AG09309 (cell line): ENCODE measurements at regions not wholly inside any gene's neighbourhood (a gene's known extent, or its start where the extent isn't known, plus 50 kb on each side); places are given as distances from the start of the nearest gene placed in this dataset.
"Not testable (repeated sequence)": the region's sequence is repeated elsewhere in the genome, so short reads cannot be mapped to it uniquely, and the experiment has no call there.

Experiments used
- DNase-seq: peaks from one replicate; pipeline ENCODE4 v3.0.0-alpha.2; 2010; ENCODE audit warnings: low read depth
- H3K4me3 ChIP-seq: 2 replicates; pipeline ENCODE4 v1.5.1; 2011; ENCODE audit warnings: mild to moderate bottlenecking, low read depth, low read length, moderate library complexity; ENCODE audit not compliant: control insufficient read depth
- TF ChIP-seq, protein P1 (sequence below): IDR thresholded peaks from 2 replicates; pipeline ENCODE4 v1.5.1; 2011; ENCODE audit warnings: mild to moderate bottlenecking, low read depth, low read length, inconsistent platforms; ENCODE audit not compliant: insufficient read depth, control insufficient read depth; ENCODE audit errors: missing control alignments

DNA sequence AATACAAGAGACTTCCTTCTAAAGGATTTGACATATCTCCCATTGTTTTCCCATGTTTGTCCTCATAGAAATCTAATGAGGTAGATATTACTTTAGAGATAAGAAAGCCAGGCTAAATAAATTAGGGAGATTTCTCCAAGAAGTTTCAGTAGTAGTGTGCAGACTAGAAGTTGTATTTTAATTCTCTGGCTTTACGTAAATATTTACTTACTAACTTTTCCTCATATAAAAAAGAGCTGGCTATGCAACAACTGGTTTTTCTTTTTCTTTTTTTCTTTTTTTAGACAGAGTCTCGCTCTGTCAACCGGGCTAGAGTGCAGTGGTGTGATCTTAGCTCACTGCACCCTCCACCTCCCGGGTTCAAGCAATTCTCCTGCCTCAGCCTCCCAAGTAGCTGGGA, 60.6 kb upstream of the ACYP2 start:
- DNase-seq, result no peak
- H3K4me3 ChIP-seq, result no peak overlapping the region
- TF ChIP-seq, protein P1, sequence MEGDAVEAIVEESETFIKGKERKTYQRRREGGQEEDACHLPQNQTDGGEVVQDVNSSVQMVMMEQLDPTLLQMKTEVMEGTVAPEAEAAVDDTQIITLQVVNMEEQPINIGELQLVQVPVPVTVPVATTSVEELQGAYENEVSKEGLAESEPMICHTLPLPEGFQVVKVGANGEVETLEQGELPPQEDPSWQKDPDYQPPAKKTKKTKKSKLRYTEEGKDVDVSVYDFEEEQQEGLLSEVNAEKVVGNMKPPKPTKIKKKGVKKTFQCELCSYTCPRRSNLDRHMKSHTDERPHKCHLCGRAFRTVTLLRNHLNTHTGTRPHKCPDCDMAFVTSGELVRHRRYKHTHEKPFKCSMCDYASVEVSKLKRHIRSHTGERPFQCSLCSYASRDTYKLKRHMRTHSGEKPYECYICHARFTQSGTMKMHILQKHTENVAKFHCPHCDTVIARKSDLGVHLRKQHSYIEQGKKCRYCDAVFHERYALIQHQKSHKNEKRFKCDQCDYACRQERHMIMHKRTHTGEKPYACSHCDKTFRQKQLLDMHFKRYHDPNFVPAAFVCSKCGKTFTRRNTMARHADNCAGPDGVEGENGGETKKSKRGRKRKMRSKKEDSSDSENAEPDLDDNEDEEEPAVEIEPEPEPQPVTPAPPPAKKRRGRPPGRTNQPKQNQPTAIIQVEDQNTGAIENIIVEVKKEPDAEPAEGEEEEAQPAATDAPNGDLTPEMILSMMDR, result no peak

DNA sequence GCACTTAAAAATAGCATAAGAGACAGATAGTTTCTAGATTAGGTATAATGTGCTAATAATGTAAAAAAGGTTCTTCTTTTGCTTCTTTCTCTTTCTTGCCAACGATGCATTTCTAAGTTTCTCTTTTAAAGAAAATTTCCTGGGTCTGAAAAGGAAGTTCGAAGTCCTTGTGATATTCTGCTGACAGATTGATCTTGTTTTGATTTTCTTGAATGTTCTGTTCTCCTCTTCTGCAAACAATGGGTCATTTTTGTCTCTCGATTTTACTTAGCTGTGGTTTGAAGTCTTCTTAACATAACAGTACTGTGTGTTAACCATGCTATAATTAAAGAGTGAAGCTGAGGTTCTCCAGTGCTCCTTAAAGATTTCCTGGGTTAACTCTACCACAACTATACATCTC, 61.1 kb upstream of the ACYP2 start:
- no peak overlapping the region for H3K4me3 ChIP-seq
- TF ChIP-seq, protein P1, result no peak
- DNase-seq, result no peak

DNA sequence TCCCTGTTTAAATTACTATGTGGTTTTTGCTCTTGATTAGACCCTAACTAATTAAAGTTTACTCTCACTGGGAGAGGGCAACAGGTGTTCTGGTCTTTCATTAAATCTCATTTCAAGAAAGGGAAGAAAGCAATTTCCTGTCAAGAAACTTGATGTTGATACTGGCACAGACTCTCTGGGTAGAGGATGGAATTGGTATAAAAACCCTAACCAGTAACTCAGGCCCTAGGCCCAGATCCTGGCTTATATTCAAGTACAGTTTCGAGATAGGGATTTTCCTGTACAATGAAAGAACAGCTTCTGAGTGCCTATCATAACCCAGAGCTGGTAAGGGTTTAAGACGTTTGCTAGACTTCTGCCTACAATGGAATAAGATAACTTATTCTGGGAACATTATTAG, 61.6 kb upstream of the ACYP2 start:
- no peak for DNase-seq
- no peak overlapping the region for H3K4me3 ChIP-seq
- TF ChIP-seq, protein P1, result no peak

DNA sequence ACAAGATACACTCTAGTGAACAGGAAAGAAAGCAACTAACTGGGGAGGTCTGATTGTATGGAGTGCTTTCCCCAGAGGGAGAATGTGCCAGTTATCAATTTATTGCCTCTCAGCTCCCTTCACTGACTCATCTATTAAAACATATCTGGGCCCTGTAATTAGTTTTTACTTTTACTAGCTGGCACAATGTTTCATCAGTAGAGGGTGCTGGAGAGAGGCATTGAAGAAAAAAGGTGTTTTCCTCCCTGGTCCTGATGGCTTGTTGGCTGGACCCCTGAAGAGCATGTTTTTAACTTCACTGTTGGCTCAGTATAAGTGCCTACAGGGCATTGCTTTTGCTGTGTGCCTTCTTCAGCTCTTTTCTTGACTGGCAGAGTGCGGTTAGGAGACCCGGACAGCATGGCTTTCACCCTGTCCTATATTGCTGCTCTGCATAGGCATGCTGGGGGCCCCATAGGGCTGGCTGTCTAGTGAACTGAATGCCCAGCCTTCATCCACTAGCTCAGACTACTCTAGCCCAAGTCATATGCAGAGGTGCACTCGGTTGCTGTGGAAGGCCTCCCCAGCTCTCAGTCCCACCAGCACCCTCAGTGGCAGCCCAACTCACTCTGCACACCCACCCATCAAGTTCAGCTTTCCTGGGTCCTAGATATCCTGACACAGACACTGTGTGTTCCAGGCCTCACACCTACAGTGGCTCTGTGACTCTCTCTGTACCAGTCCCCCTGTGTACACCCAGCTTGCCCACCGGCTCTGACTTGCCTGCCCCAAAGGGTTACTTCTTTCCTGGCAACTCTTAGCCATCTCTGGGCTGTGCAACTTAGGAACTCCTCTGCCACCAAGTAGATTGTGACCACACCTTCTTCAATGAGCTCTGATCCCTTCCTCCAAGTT, 62.3 kb upstream of the ACYP2 start:
- H3K4me3 ChIP-seq, result no peak overlapping the region
- DNase-seq, result no peak
- TF ChIP-seq, protein P1, result peak; percentile 35

DNA sequence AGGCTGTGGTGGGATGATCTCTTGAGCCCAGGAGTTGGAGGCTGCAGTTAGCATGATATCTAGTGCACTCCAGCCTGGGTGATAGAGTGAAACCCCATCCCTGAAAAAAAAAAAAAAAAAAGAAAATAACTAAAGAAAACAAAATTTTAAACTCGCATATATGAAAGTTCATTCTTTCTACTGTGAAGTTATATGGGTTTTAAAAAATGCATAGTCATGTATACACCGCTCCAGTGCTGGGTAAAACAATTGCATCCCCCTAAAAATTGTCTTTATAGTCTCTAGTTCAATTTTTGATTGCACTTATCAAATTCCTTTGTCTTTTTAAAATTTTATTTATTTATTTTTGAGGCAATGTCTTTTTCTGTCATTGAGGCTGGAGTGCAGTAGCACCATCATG, 65.0 kb upstream of the ACYP2 start:
- H3K4me3 ChIP-seq, result no peak overlapping the region
- TF ChIP-seq, protein P1, result no peak
- DNase-seq, result no peak

DNA sequence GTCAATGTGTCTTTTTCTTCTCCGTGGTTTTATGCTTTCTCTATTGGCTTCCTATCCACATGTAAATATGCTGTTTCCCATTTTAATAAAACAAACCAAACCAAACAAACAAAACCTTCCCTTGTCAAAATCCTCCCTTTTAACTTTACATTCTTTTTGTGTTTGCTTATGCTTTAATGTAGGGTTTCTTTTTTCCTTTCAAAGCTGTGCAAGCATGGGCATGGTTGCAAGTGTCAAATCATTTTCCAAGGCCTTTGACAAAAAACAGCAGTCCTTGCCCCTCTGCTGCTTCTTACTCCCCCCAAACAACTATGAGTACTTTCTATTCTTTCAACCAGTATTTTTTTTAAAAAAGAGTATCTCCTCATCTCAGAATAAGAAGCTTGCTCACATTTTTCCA, 66.0 kb upstream of the ACYP2 start:
- no peak for DNase-seq
- TF ChIP-seq, protein P1, result no peak
- H3K4me3 ChIP-seq, result no peak overlapping the region

DNA sequence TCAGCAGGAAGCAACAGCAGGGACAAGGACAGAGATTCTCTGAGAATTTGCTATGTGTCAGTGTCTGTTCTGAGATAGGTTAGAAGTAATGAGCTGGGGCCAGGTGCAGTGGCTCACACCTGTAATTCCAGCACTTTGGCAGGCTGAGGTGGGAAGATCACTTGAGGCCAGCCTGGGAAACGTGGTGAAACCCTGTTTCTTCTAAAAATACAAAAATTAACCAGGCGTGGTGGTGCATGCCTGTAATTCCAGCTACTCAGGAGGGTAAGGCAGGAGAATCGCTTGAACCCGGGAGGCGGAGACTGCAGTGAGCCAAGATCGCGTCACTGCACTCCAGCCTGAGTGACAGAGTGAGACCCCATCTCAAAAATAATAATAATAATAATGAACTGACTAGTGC, 66.5 kb upstream of the ACYP2 start:
- not testable (repeated sequence) for H3K4me3 ChIP-seq, DNase-seq
